B cell (primary cell): ENCODE measurements at regions not wholly inside any gene's neighbourhood (a gene's known extent, or its start where the extent isn't known, plus 50 kb on each side); places are given as distances from the start of the nearest gene placed in this dataset.

Source experiments
- ATAC-seq: fragments of 200-7000 bp; cut with Tn5 transposase; one replicate; pipeline ENCODE4 v1.10.0; 2021; ENCODE audit warnings: low read depth, mild to moderate bottlenecking, moderate number of reproducible peaks, moderate library complexity
- CTCF ChIA-PET: fragments of 350-600 bp; sonication (Branson Sonifier 250); formaldehyde crosslinking; loops from one replicate; lab custom pipeline; 2021; ENCODE audit warnings: antibody characterized with exemption, inconsistent platforms; lab: Charles Lee
- POLR2A ChIA-PET: fragments of 350-600 bp; sonication (Branson Sonifier 250); formaldehyde crosslinking; loops from one replicate; lab custom pipeline; 2021; ENCODE audit warnings: antibody characterized with exemption; lab: Charles Lee
- DNase-seq: peaks from one replicate; pipeline ENCODE4 v3.0.0; 2013
- H2AFZ ChIP-seq: 2 replicates; pipeline ENCODE4 v1.6.1; 2012; ENCODE audit warnings: mild to moderate bottlenecking, low read depth, low read length; ENCODE audit not compliant: insufficient read depth, poor library complexity, severe bottlenecking
- H3K27ac ChIP-seq, 2 donors: 1 replicate in 1 of 2; 2 replicates in 1 of 2; pipeline ENCODE4 v1.5.1; 2012 to 2013; ENCODE audit warnings: low read length in 2 of 2, mild to moderate bottlenecking in 2 of 2, moderate library complexity in 1 of 2
- H3K27me3 ChIP-seq, 4 experiments: fragments of 200-600 bp in 1 of 4; sonication (generic) in 1 of 4; replicated peaks in 1 of 4; 1 replicate in 2 of 4; 2 replicates in 2 of 4; pipeline versions ENCODE4 v1.6.1 to v1.7.0; 2013 to 2016; ENCODE audit warnings: low read length in 3 of 4, mild to moderate bottlenecking in 2 of 4, mixed read lengths in 1 of 4, moderate library complexity in 1 of 4; ENCODE audit not compliant: insufficient read depth in 4 of 4, control insufficient read depth in 3 of 4; ENCODE audit errors: control extremely low read depth in 1 of 4
- H3K36me3 ChIP-seq, 2 experiments: replicated peaks in 1 of 2; 1 replicate in 1 of 2; 2 replicates in 1 of 2; pipeline versions ENCODE4 v1.6.1 to v1.7.1; 2013; ENCODE audit warnings: low read length in 1 of 2; ENCODE audit not compliant: insufficient read depth in 2 of 2, control insufficient read depth in 1 of 2; ENCODE audit errors: control extremely low read depth in 1 of 2, extremely low read depth in 1 of 2
- H3K4me1 ChIP-seq, 2 donors: fragments of 200-600 bp in 1 of 2; sonication (generic) in 1 of 2; 1 replicate in 1 of 2; 2 replicates in 1 of 2; pipeline versions ENCODE4 v1.5.1 to v1.6.1; 2013 to 2017; ENCODE audit warnings: low read length in 2 of 2; ENCODE audit not compliant: control insufficient read depth in 2 of 2, insufficient read depth in 2 of 2
- H3K4me2 ChIP-seq: replicated peaks from 2 replicates; pipeline ENCODE3; 2012; ENCODE audit warnings: mild to moderate bottlenecking, low read depth, low read length; ENCODE audit not compliant: poor library complexity, severe bottlenecking
- H3K4me3 ChIP-seq, 5 experiments: fragments of 200-600 bp in 1 of 5; sonication (generic) in 1 of 5; 1 replicate in 3 of 5; 2 replicates in 2 of 5; pipeline versions ENCODE4 v1.5.1 to v1.7.0; 2011 to 2016; ENCODE audit warnings: low read length in 4 of 5, mild to moderate bottlenecking in 4 of 5, low read depth in 2 of 5, control low read depth in 1 of 5, moderate library complexity in 1 of 5; ENCODE audit not compliant: insufficient read depth in 1 of 5; ENCODE audit errors: control extremely low read depth in 1 of 5, extremely low read depth in 1 of 5
- H3K79me2 ChIP-seq: fragments of 200-600 bp; sonication (generic); one replicate; pipeline ENCODE4 v1.6.0; 2016; ENCODE audit warnings: low read length; ENCODE audit not compliant: control insufficient read depth, insufficient read depth
- H3K9ac ChIP-seq: fragments of 200-600 bp; sonication (generic); 2 replicates; pipeline ENCODE4 v1.6.1; 2017; ENCODE audit warnings: mild to moderate bottlenecking, low read length, moderate library complexity
- H3K9me3 ChIP-seq, 3 donors: one replicate each; pipeline versions ENCODE4 v1.6.1 to v1.7.1; 2013; ENCODE audit warnings: low read length in 2 of 3; ENCODE audit not compliant: control insufficient read depth in 2 of 3, insufficient read depth in 1 of 3; ENCODE audit errors: control extremely low read depth in 1 of 3
- H4K20me1 ChIP-seq: 2 replicates; pipeline ENCODE4 v1.6.0; 2012; ENCODE audit warnings: mild to moderate bottlenecking, low read length; ENCODE audit not compliant: insufficient read depth, control insufficient read depth, poor library complexity, severe bottlenecking
- H3K27ac Mint-ChIP-seq: one replicate; pipeline ENCODE4 v1.8.0; 2021; ENCODE audit warnings: mixed read lengths
- H3K27me3 Mint-ChIP-seq: one replicate; pipeline ENCODE4 v1.8.0; 2021; ENCODE audit warnings: mixed read lengths
- H3K4me1 Mint-ChIP-seq: one replicate; pipeline ENCODE4 v1.8.0; 2021; ENCODE audit warnings: mixed read lengths
- H3K4me3 Mint-ChIP-seq: one replicate; pipeline ENCODE4 v1.8.0; 2021; ENCODE audit warnings: mixed read lengths
- H3K9me3 Mint-ChIP-seq: one replicate; pipeline ENCODE4 v1.8.0; 2022; ENCODE audit warnings: mixed read lengths; ENCODE audit not compliant: insufficient read depth
- EZH2 ChIP-seq: IDR thresholded peaks from 2 replicates; pipeline ENCODE4 v1.6.1; 2012; ENCODE audit warnings: borderline replicate concordance, low read depth, mild to moderate bottlenecking, moderate library complexity, low read length; ENCODE audit not compliant: insufficient read depth, poor library complexity, severe bottlenecking
- WGBS: methylation state at CpG from one replicate; pipeline ENCODE4 v1.1.5; 2013; ENCODE audit warnings: missing lambda C conversion rate; ENCODE audit not compliant: insufficient coverage; 5-methylcytosine and 5-hydroxymethylcytosine counted together
- intact Hi-C: fragments of 100-400 bp; cut with micrococcal nuclease; formaldehyde crosslinking; loops from one replicate; pipeline ENCODE4 v1.10.0; 2022
- TF ChIP-seq, protein P1 (sequence below): fragments of 200-600 bp; IDR thresholded peaks from one replicate; pipeline ENCODE4 v1.8.0; 2022; ENCODE audit warnings: antibody characterized with exemption, mild to moderate bottlenecking

DNA sequence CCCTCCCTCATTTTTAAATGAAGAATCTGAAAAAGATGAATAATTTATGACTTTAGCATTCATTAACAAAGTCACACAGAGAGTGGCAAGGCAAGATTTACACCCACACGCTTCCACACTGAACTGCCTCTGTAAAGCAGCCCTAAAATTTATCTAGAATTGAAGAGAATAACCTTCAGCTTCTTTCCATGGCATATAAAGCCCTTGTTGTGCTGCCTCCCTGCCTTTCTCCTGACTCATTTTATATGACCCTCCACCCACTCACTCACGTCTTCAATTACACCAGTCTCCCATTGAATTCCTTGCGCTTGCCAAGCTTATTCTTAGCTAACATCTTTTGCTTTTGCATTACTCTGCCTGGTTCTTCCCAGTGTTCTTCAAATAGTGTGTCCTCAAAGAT is 2649.3 kb downstream of the PCDH7 start:
- DNase-seq (no peak), ATAC-seq (no peak)
- Histone ChIP-seq H3K27ac (no peak overlapping the region), H3K4me2 (no peak overlapping the region), H3K9me3 (peaks cover 0 to 3% (median 0%) of the 10 kb centered on the region in 3 donors), H4K20me1 (no peaks in the 10 kb centered on the region), H3K79me2 (no peaks in the 10 kb centered on the region), H2AFZ (no peak overlapping the region), H3K9ac (no peak overlapping the region), H3K36me3 (no peaks in the 10 kb centered on the region), H3K4me3 (no peak overlapping the region), H3K27me3 (no peaks in the 10 kb centered on the region), H3K4me1 (no peaks in the 10 kb centered on the region)
- TF ChIP-seq, protein P1, sequence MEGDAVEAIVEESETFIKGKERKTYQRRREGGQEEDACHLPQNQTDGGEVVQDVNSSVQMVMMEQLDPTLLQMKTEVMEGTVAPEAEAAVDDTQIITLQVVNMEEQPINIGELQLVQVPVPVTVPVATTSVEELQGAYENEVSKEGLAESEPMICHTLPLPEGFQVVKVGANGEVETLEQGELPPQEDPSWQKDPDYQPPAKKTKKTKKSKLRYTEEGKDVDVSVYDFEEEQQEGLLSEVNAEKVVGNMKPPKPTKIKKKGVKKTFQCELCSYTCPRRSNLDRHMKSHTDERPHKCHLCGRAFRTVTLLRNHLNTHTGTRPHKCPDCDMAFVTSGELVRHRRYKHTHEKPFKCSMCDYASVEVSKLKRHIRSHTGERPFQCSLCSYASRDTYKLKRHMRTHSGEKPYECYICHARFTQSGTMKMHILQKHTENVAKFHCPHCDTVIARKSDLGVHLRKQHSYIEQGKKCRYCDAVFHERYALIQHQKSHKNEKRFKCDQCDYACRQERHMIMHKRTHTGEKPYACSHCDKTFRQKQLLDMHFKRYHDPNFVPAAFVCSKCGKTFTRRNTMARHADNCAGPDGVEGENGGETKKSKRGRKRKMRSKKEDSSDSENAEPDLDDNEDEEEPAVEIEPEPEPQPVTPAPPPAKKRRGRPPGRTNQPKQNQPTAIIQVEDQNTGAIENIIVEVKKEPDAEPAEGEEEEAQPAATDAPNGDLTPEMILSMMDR, result no peak
- no peak for TF ChIP-seq EZH2
- intact Hi-C loops, result no loop called here
- WGBS, result 86% methylated on average over 3 of the region's 3 CpGs
- ChIA-PET CTCF (no interaction called here), POLR2A (no interaction called here)
- Mint-ChIP-seq H3K4me3 (no peak overlapping the region), H3K4me1 (no peaks in the 10 kb centered on the region), H3K9me3 (peaks cover 6% of the 10 kb centered on the region), H3K27ac (no peak overlapping the region), H3K27me3 (no peaks in the 10 kb centered on the region)

DNA sequence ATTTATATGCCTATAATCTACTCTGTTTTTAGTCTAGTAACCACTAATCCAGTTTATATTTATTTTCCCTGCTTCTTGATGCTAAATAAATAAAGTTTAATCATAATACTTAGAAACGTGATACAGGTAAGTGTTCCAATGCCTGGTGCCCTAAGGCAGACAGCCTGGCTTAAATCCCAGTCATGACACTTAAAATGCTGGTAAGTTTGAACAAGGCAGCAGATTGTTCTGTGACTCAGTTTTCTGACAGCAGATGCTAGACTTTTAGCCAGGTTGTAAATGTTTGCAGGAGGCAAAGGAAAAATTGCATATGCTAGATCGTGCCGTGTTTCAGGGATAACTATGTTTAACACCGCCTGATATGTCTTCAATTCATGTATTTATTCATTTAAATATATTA is 2661.6 kb downstream of the PCDH7 start:
- H3K4me1 Mint-ChIP-seq, result no peaks in the 10 kb centered on the region
- H3K27ac Mint-ChIP-seq, result no peak overlapping the region
- H2AFZ ChIP-seq, result no peak overlapping the region

More for the DNA sequence above, 2661.6 kb downstream of the PCDH7 start:
- Histone ChIP-seq H3K79me2 (no peaks in the 10 kb centered on the region), H3K27me3 (no peaks in the 10 kb centered on the region), H4K20me1 (no peaks in the 10 kb centered on the region), H3K36me3 (no peaks in the 10 kb centered on the region), H3K27ac (no peak overlapping the region), H3K4me3 (no peak overlapping the region), H3K4me1 (no peaks in the 10 kb centered on the region), H3K4me2 (no peak overlapping the region), H3K9me3 (peaks cover 0 to 6% (median 0%) of the 10 kb centered on the region in 3 donors), H3K9ac (no peak overlapping the region)
- H3K27me3 Mint-ChIP-seq, result no peaks in the 10 kb centered on the region
- intact Hi-C loops, result no loop called here
- ATAC-seq, result no peak
- H3K4me3 Mint-ChIP-seq, result no peak overlapping the region
- TF ChIP-seq EZH2, result no peak
- TF ChIP-seq, protein P1, result no peak
- WGBS, result no CpG with 5 or more reads among the region's 4 CpGs
- CTCF ChIA-PET, result no interaction called here
- peaks cover 4% of the 10 kb centered on the region for H3K9me3 Mint-ChIP-seq
- POLR2A ChIA-PET, result no interaction called here
- no peak for DNase-seq
